ENCODE measurements at regions not wholly inside any gene's neighbourhood (a gene's known extent, or its start where the extent isn't known, plus 50 kb on each side); places are given as distances from the start of the nearest gene placed in this dataset.

DNA sequence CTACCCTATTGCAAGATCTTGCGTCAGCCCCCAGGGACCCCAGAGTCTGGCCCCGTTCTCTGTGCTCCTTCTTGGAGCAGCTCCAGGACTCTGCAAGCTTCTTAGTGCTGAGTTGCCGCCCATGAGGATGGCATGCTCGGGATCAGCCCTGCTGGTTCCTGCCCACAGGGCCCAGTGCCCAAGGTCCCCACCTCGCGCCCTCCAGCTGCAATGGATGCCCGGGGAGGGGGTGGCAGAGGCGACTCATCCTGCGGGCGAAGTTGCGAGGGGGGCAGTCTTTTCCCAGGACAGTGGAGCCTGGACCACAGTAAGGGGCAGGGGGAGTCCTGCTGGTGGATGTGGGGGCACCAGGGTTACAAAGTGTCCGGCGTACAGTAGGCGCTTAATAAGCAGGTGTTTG is 261.9 kb downstream of the BCL2 start:
- intact Hi-C loops (cut with micrococcal nuclease) = no loop called here
- no peaks in the 10 kb centered on the region for H4K20me1 ChIP-seq (ENCODE audit: insufficient read depth)
- CTCF ChIA-PET = no interaction called here
- no peak for DNase-seq (ENCODE audit: low read depth, low spot score)
- TF ChIP-seq, protein P1, sequence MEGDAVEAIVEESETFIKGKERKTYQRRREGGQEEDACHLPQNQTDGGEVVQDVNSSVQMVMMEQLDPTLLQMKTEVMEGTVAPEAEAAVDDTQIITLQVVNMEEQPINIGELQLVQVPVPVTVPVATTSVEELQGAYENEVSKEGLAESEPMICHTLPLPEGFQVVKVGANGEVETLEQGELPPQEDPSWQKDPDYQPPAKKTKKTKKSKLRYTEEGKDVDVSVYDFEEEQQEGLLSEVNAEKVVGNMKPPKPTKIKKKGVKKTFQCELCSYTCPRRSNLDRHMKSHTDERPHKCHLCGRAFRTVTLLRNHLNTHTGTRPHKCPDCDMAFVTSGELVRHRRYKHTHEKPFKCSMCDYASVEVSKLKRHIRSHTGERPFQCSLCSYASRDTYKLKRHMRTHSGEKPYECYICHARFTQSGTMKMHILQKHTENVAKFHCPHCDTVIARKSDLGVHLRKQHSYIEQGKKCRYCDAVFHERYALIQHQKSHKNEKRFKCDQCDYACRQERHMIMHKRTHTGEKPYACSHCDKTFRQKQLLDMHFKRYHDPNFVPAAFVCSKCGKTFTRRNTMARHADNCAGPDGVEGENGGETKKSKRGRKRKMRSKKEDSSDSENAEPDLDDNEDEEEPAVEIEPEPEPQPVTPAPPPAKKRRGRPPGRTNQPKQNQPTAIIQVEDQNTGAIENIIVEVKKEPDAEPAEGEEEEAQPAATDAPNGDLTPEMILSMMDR (IDR thresholded peaks at IDR 0.05 in 2 of 3, conservative IDR thresholded peaks at IDR 0.05 in 1 of 3; ENCODE audit: borderline replicate concordance in 1 of 3, insufficient read depth in 1 of 3, low read depth in 2 of 3, low read length in 2 of 3) = no peak
- TF ChIP-seq TCF7L2 (IDR thresholded peaks at IDR 0.05; ENCODE audit: borderline replicate concordance, extremely low read depth, insufficient read depth, insufficient read length) = no peak
- TF ChIP-seq EGR1 (IDR thresholded peaks at IDR 0.05; ENCODE audit: low read depth) = no peak
- no peak for TF ChIP-seq SP1 (IDR thresholded peaks at IDR 0.05; ENCODE audit: low read depth)
- no peak for TF ChIP-seq ELF1 (IDR thresholded peaks at IDR 0.05; ENCODE audit: borderline replicate concordance, low read depth)
- TF ChIP-seq RAD21 (IDR thresholded peaks at IDR 0.05; ENCODE audit: low read depth) = no peak
- TF ChIP-seq EZH2 (IDR thresholded peaks at IDR 0.05) = no peak
- no peak for TF ChIP-seq SRF (IDR thresholded peaks at IDR 0.05; ENCODE audit: low read depth)
- TF ChIP-seq, protein P2, sequence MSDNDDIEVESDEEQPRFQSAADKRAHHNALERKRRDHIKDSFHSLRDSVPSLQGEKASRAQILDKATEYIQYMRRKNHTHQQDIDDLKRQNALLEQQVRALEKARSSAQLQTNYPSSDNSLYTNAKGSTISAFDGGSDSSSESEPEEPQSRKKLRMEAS (IDR thresholded peaks at IDR 0.05) = no peak
- TF ChIP-seq ZNF274 (IDR thresholded peaks at IDR 0.05; ENCODE audit: low read depth, low read length) = no peak
- no peak for TF ChIP-seq SIN3A (IDR thresholded peaks at IDR 0.05; ENCODE audit: low read depth)
- no peak for TF ChIP-seq JUND (IDR thresholded peaks at IDR 0.05)
- no peak for TF ChIP-seq POLR2AphosphoS5 (IDR thresholded peaks at IDR 0.05; ENCODE audit: low read depth, low read length)
- TF ChIP-seq CEBPB (IDR thresholded peaks at IDR 0.05; ENCODE audit: low read depth) = no peak
- no peak for TF ChIP-seq EZH2phosphoT487 (IDR thresholded peaks at IDR 0.05; ENCODE audit: borderline replicate concordance)
- no peak for TF ChIP-seq CBX3 (IDR thresholded peaks at IDR 0.05; ENCODE audit: low read depth)
- TF ChIP-seq YY1 (IDR thresholded peaks at IDR 0.05; ENCODE audit: extremely low read depth, insufficient replicate concordance, low read depth, low read length) = no peak
- TF ChIP-seq, protein P3, sequence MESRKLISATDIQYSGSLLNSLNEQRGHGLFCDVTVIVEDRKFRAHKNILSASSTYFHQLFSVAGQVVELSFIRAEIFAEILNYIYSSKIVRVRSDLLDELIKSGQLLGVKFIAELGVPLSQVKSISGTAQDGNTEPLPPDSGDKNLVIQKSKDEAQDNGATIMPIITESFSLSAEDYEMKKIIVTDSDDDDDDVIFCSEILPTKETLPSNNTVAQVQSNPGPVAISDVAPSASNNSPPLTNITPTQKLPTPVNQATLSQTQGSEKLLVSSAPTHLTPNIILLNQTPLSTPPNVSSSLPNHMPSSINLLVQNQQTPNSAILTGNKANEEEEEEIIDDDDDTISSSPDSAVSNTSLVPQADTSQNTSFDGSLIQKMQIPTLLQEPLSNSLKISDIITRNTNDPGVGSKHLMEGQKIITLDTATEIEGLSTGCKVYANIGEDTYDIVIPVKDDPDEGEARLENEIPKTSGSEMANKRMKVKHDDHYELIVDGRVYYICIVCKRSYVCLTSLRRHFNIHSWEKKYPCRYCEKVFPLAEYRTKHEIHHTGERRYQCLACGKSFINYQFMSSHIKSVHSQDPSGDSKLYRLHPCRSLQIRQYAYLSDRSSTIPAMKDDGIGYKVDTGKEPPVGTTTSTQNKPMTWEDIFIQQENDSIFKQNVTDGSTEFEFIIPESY (IDR thresholded peaks at IDR 0.05; ENCODE audit: extremely low read depth, insufficient replicate concordance, low read length) = no peak
- TF ChIP-seq POLR2A (IDR thresholded peaks at IDR 0.05; ENCODE audit: borderline replicate concordance, extremely low read depth, insufficient read depth, insufficient read length) = no peak
- H3K27me3 ChIP-seq (ENCODE audit: insufficient read depth, low read length) = no peaks in the 10 kb centered on the region
- no peaks in the 10 kb centered on the region for H3K36me3 ChIP-seq (ENCODE audit: control insufficient read depth in 1 of 2, insufficient read depth in 2 of 2, low read length in 2 of 2)
- POLR2A ChIA-PET = no interaction called here
- no peaks in the 10 kb centered on the region for H3K9me3 ChIP-seq (ENCODE audit: control insufficient read depth in 1 of 2, insufficient read depth in 1 of 2, low read depth in 1 of 2, low read length in 2 of 2)
- no peaks in the 10 kb centered on the region for H3K4me1 ChIP-seq (ENCODE audit: control insufficient read depth in 1 of 2, insufficient read depth in 2 of 2, low read length in 2 of 2)
- no peaks in the 10 kb centered on the region for H3K9me2 ChIP-seq (ENCODE audit: insufficient read depth)
- RAD21 ChIA-PET (ENCODE audit: low non-redundant PET in 1 of 2, low total read pairs in 2 of 2, uncharacterized antibody in 2 of 2, unreplicated experiment in 2 of 2) = no interaction called here
- no peak overlapping the region for H3K27ac ChIP-seq (ENCODE audit: low read depth, low read length)
- H3K4me3 ChIP-seq (replicated peaks in 1 of 2; ENCODE audit: low read depth in 1 of 2, low read length in 2 of 2) = no peak overlapping the region
- ATAC-seq = no peak
- no peak overlapping the region for H3K4me2 ChIP-seq (ENCODE audit: low read length)
- no peak overlapping the region for H3K9ac ChIP-seq (ENCODE audit: low read length)
- BruUV-seq (replicated peaks) = no TSS peak
- H3K79me2 ChIP-seq (ENCODE audit: insufficient read depth, low read length) = no peaks in the 10 kb centered on the region
- no peak overlapping the region for H2AFZ ChIP-seq (ENCODE audit: low read depth, low read length, poor library complexity, severe bottlenecking)

Measured in HCT116 (cell line).